HCEC 1CT (cell line): ENCODE measurements at regions not wholly inside any gene's neighbourhood (a gene's known extent, or its start where the extent isn't known, plus 50 kb on each side); places are given as distances from the start of the nearest gene placed in this dataset.
A peak's percentile ranks its signal among the peaks of the same experiment; 100 is the strongest.

ENCODE experiments used
- DNase-seq: peaks from one replicate; pipeline ENCODE4 v3.0.0-alpha.2; 2017

DNA sequence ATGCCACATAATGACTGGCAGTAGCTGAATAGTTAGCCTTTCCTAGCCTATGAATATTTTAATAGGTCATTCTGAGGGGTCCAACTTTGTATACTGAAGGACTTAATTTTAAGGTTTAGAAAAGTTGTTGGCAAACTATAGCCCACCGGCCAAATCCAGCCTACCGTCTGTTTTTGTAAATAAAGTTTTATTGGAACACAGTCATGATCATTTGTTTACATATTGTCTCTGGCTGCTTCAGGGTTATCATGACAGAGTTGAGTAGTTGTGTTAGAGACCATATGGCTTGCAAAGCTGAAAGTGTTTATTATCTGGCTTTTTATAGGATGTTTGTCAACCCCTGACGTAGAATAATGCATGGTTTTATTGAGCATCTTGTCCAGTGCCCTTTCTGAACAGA, 73.4 kb downstream of the NTMT2 start:
- DNase-seq = no peak

DNA sequence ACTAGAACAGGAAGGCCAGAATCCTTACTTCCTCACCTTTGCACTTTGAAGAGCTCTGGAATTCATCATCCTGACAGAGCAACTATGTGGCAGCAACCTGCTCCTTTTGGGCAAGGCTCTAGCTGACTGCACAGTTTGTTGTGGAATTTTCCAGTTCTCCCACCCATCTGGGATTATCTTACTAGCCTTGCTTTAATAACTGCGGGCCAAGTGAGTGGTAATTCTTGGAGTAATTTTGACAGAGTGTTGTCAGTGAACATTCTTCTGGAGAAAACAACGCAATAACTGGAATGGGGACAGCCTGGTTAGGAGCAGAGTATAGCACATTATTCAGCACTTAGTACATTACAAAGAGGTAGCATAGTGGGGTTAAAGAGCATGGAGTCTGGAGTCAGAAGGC, 75.3 kb downstream of the NTMT2 start:
- no peak for DNase-seq

DNA sequence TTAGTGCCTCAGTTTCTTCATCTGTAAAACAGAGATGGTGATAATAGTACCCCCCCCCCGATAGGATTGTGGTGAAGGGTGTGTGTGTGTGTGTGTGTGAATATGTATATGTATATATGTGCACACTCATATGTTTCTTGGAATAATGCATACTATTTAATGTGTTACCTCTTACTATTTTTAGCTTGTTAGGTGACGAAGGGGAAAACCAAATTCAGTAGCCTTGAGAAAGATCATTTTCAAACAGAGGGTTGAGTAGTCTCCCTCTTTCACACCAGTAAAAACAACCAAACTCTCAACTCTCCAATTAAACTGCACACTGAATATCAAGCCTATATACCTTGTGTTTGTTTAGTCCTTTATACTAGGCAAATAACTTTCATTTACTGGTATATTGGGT, 75.7 kb downstream of the NTMT2 start:
- no peak for DNase-seq

DNA sequence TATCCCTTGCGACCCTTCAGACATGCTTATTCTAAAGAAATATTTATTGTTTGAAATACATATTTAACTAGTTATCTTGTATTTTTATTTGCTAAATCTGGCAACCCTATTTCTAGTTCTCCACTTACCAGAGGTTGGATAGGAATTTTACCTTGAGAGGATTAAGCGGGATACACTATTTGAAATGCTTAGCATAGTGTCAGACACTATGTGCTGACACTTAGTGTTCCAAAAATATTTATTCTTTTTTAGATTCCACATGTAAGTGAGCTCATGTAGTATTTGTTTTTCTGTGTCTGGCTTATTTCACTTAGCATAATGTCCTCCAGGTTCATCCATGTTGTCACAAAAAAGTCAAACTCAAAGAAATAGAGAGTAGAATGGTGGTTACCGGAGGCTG, 78.7 kb downstream of the NTMT2 start:
- no peak for DNase-seq

DNA sequence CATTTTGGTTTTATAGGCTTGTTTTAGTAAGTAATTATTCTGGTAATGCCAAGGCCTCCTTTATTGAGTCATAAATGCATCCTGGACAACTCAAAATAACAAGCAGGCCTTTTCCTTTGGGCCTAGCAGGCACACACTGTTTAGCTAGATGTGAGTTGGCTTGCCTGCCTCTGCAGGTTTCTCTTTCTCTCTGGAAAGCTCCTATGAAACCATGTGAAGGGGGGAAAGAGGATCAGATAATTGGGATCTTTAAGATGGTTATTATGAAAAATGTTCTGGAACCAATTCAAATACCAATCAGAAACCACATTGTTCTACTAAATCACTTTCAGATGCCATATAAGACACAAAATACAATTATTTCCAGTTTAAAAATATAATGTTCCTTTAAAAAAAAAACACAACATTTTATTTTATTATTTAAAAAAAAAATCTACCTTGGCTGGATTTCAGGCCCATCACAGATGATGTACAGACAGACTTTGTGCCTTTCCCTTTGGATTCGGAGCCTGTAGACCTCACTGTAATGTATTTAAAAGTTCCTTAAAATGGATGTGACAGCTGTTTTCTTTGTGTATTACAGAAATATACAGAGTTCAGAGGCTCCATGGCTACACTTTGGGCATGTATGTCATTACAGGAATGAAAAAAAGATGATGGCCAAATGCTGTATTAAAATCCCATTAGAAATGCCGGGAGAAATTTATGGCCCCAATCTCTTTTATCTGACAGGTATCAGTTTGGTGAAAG, 80.2 kb downstream of the NTMT2 start:
- no peak for DNase-seq

DNA sequence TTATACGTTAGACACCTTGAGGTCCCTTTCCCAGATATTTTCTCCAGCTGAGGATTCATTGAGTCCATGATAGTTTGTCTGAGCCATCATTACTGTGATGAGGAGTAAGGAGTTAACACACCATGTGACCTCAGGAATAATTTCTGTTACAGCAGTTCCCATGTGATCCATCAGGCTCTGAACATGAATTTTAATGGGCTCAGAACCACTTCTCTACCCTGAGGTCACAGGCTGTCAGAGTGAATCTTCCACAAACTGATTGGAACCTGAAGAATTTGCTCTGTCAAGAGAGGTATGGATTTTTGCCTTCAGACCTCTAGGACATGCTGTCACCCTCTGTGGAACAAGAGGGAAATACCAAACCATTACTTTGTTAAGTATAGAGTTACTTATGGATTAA, 81.0 kb downstream of the NTMT2 start:
- DNase-seq = no peak

DNA sequence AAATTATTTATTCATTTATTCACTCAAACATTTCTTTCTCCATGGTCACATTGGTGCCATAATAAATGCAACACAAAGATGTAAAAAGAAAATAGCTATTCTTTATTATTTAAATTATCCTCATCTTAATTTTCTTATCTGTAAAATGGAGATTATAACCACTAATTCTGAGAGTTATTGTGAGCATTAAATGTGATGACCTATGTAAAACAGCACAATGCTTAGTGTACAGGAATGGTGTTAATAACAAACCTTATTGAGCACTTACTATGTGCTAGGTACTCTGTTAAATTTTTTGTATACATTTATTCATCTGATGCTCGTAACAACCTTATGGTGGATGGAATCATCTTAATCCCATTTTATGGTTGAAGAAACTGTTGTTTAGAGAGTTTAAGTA, 84.6 kb downstream of the NTMT2 start:
- no peak for DNase-seq

DNA sequence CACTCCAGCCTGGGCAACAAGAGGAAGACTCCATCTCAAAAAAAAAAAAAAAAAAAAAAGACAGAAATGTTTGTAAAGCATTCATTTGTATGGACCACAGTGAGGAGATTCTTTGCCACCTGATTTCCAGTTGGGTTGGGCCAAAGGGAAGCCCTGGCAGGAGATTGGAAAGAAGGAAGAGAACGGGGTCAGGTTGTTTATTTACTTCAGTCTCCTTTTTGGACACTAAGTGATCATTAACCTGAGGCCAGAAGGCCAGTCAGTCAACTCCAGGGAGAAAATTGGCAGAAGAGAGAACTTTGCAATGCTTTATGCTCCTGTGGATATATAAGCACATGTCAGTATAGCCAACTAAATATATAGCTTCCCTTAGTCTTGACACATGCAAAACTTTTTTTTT, 85.9 kb downstream of the NTMT2 start:
- DNase-seq = no peak

DNA sequence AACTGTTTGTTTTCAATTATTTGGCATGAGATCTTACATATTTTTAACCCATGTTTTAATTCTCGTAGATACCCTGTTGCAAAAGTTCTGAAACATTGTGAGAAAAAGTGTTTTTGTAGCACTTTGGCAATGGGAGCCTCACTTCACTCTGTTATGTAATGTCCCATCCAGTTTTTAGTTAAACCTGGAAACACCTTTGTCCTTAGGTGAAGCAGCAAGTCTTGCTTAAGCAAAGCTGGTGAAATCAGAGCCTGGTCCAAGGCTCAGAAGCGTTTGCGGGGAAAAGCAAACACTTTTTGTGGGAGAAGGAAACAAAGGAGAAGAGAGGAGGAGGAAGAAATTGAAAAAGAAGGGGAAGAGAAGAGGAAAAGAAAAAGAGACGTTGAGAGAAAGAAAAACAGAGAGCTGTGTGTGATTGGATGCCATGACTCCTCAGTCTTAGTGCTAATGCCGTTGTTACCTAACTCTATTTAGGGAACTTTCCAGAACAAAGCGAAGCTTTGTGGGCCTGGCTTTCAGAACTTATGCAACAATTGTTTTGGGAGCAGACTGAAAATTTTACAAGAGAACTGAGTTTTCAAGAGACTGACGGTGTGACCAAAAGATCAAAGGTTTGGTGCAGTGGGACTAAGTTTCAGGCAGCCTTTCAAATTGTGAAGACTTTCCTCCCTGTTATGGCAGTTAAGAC, 93.1 kb downstream of the NTMT2 start:
- no peak for DNase-seq

DNA sequence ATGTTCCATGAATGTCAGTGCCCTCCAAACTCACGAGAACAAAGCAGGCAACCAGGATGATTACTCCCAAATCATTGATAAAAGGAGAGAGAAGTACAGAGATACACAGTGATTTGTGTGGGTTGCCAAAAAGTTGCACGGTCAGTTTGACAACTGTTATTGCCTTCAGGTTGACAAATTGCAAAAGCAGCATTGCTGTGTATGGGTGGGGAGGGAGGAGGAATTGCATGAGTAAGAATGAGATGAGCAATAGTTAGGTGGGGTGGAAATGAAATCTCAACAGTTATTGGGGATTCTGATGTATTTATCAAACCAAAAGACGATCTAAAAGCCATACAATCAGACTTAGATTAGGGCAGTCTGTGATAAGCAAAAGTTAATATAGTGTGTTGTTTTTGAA, 93.7 kb downstream of the NTMT2 start:
- DNase-seq = peak; percentile 44

DNA sequence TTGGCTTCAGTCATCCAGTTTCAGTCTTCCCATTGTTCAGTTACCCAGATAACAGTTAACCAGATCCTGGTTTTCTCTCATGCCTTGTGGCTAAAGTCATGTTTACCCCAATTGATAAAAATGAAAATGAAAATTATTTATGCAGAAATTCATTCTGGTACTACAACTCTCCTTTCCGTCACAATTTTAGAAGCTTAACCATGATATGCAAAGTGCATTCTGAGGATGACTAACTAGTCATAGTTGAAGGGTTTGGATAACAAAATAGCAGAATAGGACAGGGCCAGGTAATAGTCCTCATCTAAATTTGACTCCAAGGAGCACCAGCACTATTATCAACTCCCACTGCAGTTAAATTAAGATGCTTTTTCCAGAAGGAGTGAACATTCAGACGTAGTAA, 94.7 kb downstream of the NTMT2 start:
- DNase-seq = no peak

DNA sequence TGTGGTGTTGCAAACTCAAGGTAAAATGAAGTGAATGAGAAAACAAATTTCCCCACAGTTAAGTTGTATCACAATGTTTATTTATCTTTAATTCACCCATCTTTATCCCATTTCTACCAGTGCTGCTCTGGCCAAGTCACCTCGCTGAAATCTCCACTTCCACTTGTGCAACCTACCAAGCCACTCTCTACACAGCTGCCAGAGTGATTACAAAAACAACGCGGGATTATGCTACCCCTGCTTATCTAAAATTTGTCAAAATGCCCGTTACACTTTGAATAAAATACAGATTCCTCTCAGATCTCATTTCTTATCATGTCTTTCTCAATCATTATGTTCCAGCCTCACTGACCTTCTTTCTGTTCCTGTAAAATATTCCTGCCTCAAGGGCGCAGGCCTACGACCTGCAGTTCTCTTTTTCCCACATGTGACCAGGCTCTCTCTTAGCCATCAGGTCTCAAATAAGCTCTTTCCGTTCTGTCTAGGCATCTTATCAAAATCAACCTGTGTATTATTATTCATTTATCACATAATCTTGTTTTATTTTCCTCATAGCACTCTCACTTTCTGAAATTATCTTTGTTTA, 95.6 kb downstream of the NTMT2 start:
- DNase-seq = peak; percentile 41

DNA sequence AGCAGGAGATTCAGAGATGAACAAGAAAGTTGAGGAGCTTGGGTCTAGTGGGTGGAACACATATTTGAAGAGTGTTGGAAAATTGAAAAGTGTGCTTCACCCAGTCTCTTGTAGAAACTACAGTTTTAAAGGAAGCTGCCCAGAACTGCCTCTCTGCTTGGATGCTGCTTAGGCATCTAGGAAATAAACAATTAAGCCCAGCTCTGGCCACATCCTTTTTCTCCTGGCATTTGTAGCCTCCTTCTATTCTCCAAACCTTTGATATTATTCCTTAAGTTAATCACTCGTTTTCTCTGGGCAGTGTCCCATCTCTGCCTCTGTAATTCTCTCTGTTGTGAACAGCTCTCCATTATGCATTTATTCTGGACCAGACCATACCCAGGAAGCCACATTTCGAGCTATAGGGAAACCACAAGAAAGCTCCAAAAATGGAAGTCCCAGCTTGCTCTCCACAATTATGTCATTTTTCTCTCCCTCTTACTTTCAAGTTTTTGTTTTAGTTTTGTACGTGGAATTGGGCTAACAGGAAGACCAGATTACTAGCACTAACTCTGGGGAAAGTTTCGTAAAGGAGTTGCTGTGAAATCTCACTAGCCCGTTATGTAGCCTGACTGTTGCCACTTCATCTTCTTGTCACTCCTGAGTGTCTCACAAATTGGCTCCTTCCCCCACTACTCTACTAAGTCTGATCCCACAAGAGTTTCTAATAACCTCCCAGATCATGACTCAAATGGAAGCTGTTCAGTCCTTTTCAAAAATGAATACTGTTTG, 102.2 kb downstream of the NTMT2 start:
- DNase-seq = no peak

DNA sequence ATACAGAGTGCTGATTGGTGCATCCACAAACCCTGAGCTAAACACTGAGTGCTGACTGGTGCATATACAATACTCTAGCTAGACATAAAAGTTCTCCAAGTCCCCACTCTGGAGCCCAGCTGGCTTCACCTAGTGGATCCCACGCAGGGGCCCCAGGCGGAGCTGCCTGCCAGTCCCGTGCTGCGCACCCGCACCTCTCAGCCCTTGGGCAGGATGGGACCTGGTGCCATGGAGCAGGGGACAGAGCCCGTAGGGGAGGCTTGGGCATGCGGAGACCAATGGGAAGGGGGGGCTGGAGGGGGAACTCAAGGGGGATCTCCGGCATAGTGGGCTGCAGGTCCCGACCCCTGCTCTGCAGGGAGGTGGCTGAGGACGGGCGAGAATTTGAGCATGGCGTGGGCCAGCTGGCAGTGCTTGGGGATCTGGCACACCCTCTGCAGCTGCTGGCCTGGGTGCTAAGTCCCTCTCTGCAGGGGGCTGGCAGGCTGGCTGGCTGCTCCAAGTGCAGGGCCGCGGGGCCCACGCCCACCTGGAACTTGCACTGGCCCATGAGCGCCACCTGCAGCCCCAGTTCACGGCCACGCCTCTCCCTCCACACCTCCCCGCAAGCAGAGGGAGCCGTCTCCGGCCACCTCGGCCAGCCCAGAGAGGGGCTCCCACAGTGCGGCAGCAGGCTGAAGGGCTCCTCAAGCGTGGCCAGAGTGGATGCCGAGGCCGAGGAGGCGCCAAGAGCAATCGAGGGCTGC, 104.9 kb downstream of the NTMT2 start:
- DNase-seq = no peak

DNA sequence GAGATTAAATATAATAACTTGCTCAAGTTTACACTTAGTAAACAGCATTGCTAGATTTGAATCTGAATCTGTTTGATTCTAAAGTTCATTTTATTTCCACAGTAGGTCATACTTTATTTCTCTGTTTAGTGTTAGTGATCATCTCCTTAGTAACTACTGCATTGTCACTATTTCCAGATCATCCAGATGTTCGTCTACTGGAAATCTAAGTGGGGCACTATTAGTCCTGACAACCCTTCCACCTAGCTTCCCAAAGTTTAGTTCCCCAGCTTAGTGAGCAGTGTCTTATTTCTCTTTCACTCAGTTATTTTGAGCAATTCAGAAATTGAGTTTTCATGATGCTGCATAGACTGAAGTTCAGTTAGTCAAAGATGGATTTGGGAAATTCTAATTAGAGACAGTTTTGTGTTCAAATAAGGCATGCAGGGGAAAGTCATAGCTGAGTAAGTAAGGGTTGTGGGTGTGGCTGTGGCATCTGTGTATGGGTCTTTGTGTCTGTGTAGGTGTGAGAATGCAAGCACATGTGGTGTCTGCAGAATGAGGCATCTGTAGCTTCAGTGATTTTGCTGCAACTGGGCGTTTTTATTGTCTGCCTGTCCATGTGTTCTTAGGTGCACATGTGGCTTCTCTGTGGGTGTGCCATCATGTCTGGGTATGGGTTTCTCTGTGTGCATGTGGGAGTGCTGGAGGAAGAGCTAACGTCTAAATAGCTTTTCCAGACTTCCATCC, 107.3 kb downstream of the NTMT2 start:
- DNase-seq = no peak

DNA sequence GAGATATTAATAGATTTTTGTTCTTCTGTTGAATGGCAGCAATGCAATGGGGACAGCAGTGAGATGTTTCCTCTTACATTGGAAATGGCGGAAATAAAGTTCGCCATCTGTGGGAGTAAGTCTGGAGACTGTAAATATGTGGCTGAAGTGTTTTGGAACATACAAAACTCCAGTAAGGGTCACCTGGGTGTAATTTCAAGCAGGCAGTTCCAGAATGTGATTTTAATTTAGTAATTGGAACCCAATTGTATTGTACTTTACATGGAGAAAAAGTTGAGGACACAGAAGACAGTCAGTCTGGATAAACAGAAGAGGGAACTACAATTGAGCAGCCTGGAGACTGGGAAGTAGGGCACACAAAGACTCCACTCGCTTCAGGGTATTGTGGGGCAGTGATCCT, 108.6 kb downstream of the NTMT2 start:
- no peak for DNase-seq

DNA sequence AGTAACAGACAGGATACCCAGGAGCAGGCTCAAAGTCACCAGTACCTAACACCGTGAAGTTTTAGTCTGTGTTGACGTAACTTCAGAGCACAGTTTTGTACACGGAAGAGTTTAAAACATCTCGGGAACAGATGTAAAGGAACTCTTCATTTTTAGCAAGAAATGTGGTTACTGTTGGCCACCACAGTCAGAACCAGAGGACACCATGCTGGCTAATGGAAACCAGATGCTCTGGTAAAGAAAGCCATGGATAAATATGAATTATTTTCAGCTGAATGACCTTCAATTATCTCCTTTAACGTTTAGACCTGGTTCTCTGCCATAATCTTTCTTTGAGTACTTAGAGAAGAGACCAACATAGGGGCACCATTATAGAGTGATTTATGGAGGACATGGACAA, 115.9 kb downstream of the NTMT2 start:
- no peak for DNase-seq

DNA sequence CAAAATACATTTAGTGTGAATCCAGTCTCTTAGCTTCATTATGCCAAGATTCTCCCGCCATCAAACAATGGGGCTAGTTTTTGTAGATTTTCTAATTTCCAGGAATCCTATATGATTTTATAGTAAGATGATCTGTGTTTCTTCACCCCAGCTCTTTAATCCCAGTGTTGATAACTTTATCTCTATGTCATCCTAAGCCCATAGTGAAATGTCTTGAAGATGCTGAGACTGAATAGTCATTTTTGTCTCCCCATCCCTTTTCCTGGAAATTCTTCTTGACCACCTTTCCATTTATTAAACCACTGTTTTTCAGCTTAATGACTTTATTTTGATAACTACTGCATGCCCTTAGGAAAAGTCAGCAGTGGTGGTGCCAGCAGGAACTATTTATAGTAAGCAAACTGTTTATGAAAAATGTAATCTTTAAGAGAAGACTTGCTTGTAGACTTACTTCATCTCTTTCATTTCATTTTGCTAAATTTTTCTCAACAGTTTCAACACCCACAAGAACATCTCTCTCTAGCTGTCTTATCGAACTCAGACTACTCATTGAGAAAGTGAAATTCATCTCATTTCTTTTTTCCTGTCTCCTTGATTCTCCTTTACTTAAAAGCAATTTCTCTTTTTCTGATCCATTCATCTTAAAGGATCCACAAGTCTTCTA, 116.6 kb downstream of the NTMT2 start:
- DNase-seq = no peak

DNA sequence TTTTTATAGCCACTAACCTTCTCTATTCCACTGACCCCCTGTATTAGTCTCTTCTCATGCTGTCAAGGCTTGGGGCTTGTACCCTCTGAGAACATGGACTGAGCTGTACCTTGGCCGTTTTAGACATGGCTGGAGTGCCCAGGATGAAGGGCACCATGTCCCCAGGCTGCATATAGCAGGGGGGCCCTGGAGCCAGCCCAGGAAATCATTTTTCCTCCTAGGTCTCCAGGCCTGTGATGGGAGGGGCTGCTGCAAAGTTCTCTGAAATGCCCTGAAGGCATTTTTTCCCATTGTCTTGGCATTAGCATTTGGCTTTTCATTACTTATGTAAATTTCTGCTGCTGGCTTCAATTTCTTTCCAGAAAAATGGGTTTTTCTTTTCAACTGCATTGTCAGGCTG, 119.5 kb downstream of the NTMT2 start:
- DNase-seq = no peak

DNA sequence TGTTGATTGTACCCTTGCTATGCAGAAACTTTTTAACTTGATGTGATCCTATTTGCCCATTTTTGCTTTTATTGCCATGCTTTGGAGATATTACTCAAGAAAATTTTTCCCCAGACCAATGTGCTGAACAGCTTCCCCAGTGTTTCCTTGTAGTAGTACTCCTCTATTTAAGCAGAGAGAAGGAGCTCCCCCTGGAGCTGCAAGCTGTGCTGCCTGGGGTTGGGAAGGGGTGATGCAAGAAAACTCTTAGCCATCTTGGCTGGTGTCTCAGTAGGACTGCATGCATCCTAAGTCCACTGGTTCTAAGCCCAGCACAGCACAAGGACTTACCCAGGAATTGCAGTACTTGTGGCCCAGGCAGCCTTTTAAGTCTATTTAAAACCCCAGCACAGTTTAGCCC, 121.6 kb downstream of the NTMT2 start:
- DNase-seq = peak; percentile 43

DNA sequence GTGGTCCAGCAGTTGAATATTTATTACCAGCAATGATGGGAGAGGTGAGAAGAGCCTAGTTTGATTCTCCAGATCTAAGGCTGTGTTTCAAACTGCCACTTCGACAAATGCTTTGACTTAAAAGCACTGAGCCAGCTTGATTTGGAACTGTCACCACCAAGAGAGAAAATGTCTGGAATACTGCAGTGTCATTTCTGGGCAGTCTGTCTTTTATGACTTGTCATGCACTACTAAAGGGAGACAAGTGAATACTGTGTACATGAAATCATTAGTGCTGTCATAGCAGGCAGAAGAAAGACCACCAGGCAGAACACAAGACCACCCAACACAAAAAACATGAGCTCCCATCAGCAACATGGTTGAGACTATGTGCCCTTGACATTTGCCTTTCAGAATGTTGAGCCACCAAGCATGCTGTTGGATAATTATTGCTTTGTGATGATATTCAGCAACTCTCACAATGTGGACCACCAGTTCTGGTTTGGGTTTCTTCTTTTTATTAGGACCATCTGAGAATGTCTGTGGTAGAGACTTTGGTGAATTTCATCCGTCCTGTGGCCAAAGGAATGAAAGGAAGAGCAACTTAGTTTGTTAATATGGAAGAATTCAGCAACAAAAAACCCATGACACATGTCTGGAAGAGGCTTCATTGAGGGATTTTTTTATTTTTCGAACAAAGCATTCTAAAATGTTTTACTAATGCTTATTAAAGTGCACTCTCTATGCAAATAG, 125.8 kb downstream of the NTMT2 start:
- no peak for DNase-seq
